HepG2 (cell line): ENCODE measurements at regions not wholly inside any gene's neighbourhood (a gene's known extent, or its start where the extent isn't known, plus 50 kb on each side); places are given as distances from the start of the nearest gene placed in this dataset.

Experiments used
- CTCF ChIP-seq: sonication (generic); formaldehyde crosslinking; IDR thresholded peaks from 2 replicates; pipeline ENCODE4 v1.5.0; 2020; ENCODE audit warnings: mild to moderate bottlenecking, missing genetic modification reagents, moderate library complexity
- FOXA3 ChIP-seq: IDR thresholded peaks from 2 replicates; pipeline ENCODE4 v1.6.1; 2016; ENCODE audit warnings: missing genetic modification reagents, missing compliant biosample characterization
- MIER2 ChIP-seq: IDR thresholded peaks from 2 replicates; pipeline ENCODE4 v1.6.1; 2016; ENCODE audit warnings: missing biosample characterization, missing genetic modification reagents
- NFRKB ChIP-seq: fragments of 450-650 bp; IDR thresholded peaks from 2 replicates; pipeline ENCODE4 v1.6.1; 2017
- PAWR ChIP-seq: sonication (generic); formaldehyde crosslinking; IDR thresholded peaks from 2 replicates; pipeline ENCODE4 v1.4.0; 2020; ENCODE audit warnings: missing genetic modification reagents, mild to moderate bottlenecking, borderline replicate concordance
- SP2 ChIP-seq: sonication (generic); formaldehyde crosslinking; IDR thresholded peaks from 2 replicates; pipeline ENCODE4 v1.5.1; 2020; ENCODE audit warnings: mild to moderate bottlenecking, missing genetic modification reagents

- no peak for TF ChIP-seq MIER2 (CRISPR knock-in tag)
- TF ChIP-seq PAWR = no peak
- no peak for TF ChIP-seq NFRKB
- no peak for TF ChIP-seq SP2 (CRISPR knock-in tag)
- TF ChIP-seq FOXA3 (CRISPR knock-in tag) = no peak
- TF ChIP-seq CTCF (CRISPR knock-in tag) = no peak
These were observed 1415.1 kb upstream of the ZEB2 start for GRCh38 chr2:145935016-145935415.
